GM18520 (cell line): ENCODE measurements at regions not wholly inside any gene's neighbourhood (a gene's known extent, or its start where the extent isn't known, plus 50 kb on each side); places are given as distances from the start of the nearest gene placed in this dataset.
"Not testable (repeated sequence)": the region's sequence is repeated elsewhere in the genome, so short reads cannot be mapped to it uniquely, and the experiment has no call there.

Source experiments
- ATAC-seq: cut with Tn5 transposase; IDR thresholded peaks from one replicate; pipeline ENCODE4 v1.9.1; 2021; ENCODE audit not compliant: unreplicated experiment

DNA sequence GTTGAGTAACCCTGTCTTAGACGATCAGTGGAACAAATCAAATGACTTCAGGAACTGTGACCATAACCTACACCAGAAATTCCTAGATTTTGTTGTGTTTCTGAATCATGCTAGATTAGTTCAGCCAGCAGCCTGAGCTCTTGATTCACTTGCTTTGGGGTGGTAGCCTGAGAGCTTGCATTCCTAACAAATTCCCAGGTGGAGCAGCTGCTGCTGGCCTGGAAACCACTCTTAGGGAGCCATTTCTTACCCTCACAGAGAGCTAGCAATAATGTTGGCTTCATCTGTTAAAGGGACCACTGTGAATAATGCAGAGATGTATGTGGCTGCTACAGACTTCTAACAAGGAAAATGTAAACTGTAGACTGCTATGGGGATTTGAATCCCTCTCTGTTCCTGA lies 388.1 kb upstream of the PRR20A start:
- no peak for ATAC-seq

DNA sequence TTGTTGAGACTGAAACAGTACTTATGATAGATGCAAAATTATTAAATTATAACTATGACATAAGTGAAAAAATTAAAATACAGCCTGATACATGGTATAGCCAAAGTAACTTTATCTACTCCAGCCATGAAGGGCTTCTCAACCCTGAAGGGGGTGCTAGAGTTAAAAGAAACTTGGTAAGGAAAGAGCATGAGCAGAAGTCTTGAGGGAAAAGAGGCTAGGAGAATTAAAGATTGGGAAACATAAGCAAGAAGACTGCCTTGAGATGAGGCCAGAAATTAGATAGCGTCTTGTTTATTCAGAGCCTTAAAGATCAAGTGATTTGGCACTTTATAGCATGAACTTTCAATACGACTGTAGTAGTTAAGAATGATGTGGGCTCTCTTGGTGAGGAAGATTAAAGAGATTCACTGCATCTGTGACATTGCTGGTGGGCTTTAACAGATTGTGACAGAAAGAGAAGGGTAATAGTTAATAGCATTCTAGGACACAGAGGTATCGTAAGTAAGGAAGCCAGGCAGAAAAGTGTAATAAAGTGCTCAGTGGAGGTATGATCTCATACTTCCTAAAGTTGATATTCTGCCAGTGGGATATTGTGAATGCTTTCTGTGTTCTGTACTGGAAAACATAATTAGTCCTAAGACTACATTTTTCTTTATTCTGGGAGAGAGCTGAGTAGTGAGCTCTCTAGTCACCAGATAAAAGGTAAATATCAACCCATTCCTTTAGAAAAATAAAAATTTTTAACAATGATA lies 385.4 kb upstream of the PRR20A start:
- no peak for ATAC-seq

DNA sequence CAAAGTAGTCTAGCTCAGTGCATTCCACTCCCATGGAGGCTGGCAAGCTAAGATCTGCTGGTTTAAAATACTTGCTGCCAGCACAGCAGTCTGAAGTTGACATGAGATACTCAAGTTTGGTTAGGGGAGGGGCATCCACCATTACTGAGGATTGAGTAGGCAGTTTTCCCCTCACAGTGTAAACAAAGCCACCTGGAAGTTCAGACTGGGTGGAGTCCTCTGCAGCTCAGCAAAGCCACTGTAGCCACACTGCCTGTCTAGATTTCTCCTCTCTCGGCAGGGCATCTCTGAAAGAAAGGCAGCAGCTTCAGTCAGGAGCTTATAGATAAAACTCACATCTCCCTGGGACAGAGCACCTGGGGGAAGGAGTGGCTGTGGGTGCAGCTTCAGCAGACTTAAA lies 377.4 kb upstream of the PRR20A start:
- ATAC-seq = not testable (repeated sequence)

DNA sequence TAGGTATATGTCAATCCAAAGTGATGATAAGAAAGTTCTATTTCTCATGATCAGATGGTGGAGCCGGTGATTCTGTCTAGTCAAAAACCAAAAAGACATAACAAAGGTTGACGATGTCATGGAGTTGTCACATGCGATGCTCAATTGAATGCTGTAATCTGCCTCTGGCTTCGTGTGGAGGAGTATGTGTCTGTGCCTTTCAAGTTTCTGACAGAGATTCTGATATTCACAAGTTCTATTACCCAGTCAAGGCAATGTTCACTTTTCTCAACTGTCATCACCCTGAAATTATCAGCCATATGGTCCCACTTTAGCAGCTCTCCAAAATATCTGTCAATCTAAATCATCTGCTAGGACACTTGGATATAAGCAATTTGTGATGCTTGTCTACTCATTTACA lies 367.6 kb upstream of the PRR20A start:
- ATAC-seq = no peak

DNA sequence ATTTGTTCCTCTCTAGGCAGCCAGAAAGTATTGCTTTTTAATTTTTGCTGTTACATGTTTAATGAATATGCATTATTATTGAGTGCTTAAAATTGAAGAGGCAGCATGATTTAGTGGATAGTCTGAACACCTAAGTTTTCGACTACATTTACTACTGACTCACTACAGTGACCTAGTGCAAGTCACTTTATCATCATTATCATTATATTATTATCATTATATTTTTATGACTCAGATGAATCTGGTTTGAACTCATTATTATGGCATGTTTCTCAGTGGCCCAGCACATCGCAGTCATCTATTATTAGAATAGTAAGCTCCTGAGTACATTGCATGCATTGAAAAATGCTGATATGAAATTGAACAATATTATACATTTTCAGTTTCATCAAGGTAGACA lies 351.2 kb upstream of the PRR20A start:
- no peak for ATAC-seq

DNA sequence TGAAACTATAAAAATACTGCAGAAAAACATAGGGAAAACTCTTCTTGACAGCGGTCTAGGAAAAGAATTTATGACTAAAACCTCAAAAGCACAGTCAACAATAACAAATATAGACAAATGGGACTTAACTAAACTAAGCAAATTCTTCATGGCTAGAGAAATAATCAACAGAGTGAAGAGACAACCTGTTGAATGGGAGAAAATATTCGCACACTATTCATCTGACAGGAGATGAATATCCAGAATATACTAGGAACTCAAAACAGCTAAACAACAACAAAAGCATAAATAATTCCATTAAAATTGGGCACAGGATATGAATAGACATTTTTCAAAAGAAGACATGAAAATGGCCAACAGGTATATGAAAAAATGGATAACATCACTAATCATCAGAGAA lies 303.6 kb upstream of the PRR20A start:
- no peak for ATAC-seq

DNA sequence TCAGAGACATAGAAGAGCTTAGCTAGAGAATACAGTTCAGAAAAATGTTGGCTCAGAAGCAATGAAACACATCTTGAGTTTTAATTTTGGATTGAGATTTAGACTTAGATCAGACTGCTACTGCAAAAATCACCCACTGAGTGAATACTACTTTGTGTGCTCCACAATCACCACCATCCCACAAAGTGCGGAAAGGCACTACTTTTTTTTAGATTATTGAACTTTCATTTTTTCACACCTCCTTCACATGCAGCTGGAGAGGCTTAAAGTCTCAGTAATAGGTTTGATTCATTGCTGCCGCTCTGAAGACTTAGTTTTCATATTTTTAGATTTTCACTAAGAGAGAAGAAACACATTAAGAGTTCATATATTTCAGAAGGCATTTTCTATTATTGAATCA lies 289.9 kb upstream of the PRR20A start:
- ATAC-seq = no peak

DNA sequence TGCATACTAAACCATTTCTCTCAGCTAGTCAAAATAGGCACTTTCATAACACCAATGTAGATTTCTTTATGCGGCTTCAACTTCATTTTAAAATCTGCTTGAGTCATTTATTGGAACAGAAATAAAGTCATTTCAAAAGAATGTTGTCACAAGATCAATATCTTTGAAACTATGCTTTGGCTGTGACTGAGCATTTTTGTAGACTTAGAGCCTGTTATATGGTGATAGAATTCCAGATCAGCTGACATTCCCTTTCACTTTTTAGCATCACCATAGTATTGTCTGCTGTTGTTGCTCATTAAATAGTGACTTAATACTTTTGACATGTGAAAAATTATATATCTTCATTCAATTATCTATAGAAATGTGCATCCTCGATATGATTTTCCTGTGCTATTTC lies 279.2 kb upstream of the PRR20A start:
- no peak for ATAC-seq

DNA sequence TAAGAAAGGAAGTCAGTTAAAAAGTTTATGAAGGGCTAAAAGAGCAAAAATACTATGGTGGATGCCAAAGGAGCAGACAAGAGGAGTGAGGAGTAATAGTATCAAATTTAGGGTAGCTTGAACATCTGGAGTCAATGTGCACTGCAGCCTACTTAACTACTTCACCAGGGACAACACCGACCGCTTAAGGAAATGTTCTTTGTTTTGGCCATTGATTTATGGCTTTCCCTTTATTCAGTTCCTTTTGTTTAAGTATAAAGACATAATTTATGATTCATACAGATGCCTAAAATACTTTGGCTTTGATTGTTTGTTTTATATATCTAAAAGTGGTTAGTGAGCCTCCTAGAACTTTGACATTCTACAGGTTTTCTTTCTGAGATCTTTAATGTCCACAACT lies 276.3 kb upstream of the PRR20A start:
- ATAC-seq = no peak

DNA sequence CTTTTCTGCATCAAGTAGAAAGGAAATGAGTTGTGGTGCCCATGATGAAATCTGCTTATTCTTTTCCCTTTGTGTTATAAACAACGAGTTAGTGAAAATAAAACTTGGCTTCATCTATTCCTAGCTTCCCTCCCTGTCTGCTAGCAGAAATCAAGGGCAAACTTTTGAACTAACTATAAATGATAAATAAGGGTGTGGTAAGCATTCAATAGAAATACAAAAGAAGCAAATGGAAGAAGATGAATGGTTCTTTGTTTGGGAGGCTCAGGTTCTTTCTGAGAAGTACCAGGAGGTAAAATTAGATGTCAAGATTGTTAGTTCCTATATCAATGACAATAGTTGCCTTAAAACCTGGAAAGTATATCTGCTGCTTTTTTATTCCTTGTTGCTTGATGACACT lies 275.3 kb upstream of the PRR20A start:
- no peak for ATAC-seq

DNA sequence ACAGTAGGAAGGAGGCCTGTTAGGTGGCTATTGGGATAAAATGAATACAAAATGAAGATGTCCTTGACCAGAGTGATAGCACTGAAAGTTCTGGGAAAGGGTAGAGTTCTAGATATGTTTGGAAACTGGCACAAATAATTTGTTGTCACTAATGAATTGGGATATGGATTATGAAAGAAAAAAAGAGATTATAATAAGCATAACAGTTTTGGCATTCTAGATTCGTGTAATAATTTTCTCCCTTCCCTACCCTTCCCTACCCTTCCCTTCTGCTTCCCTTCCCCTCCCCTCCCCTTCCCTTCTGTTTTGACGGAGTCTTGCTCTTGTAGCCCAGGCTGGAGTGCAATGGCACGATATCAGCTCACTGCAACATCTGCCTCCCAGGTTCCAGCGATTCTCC lies 271.0 kb upstream of the PRR20A start:
- ATAC-seq = no peak

DNA sequence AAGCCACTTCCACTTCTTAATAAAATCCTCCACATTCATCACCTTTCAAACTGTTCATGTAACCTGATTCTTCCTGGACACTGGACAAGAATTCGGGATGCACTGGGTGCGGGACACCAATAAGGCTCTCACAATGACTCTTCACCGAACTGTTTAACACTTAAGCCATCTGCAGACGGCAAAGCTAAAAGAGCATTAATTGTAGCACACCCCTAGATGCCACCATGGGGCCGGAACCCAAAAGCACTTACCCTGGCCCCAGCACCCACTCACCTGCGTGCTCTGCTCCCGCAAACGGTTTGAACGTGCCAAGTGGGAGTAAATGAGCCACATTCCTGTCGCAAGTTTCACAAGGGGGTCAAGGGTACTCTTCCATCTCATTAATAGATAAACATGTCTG lies 254.3 kb upstream of the PRR20A start:
- ATAC-seq = no peak

DNA sequence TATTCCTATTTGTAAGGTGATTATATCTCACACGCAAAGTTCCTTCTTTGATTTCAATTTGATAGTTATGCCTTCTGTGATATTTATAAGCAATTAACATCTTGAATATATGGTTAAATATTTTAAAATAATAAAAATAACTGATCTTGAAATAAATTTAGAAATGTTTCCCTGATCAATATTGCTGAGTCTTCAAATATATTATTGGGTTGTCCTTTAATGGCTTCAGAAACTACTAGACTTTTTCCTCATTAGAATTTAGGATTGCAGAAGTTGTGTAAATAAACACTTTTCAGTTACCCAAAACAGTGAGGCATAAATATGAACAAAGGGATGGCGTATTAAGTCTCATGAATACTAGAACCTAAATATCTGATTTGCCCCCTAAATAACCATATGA lies 252.3 kb upstream of the PRR20A start:
- ATAC-seq = no peak

DNA sequence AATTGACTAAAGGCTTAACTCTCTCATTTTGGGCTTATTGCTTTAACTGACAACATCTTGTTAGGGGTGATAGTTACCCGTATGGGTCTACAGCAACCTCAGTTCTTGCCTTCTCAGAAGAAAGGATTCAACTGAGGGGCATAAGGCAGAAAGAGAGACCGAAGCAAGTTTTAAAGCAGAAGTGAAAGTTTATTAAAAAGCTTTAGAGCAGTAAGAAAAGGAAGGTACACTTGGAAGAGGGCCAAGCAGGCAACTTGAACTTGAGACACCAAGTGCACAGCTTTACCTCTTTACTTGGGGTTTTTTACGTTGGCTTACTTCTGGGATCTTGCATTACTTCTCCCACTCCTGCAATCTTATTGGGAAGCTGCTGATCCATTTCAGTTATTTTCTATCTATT lies 246.9 kb upstream of the PRR20A start:
- no peak for ATAC-seq

DNA sequence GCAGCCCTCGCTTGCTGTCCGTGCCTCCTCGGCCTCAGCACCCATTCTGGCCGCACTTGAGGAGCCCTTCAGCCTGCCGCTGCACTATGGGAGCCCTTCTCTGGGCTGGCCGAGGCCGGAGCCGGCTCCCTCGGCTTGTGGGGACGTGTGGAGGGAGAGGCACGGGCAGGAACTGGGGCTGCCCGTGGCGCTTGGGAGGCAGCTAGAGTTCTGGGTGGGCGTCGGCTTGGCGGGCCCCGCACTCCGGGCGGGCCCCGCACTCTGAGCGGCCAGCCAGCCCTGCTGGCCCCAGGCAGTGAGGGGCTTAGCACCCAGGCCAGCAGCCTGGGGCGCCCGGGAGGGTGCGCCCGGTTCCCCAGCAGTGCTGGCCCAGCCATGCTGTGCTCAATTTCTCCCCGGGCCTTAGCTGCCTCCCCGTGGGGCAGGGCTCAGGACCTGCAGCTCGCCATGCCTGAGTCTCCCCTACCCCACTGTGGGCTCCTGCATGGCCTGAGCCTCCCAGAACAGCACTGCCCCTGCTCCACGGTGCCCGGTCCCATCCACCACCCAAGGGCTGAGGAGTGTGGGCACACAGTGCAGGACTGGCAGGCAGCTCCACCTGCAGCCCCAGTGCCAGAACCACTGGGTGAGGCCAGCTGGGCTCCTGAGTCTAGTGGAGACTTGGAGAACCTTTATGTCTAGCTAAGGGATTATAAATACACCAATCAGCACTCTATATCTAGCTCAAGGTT lies 240.0 kb upstream of the PRR20A start:
- ATAC-seq = no peak

DNA sequence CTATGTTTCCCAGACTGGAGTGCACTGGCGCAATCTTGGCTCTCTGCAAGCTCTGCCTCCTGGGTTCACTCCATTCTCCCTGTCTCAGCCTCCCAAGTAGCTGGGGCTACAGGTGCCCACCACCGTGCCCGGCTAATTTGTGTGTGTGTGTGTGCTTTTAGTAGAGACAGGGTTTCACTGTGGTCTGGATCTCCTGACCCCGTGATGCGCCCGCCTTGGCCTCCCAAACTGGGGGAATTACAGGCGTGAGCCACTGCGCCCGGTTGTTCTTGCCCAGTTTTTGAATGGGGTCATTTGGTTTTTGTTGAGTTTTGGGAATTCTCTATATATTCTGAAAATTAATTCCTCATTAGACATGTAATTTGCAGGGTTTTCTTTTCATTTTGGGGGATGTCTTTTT lies 238.4 kb upstream of the PRR20A start:
- ATAC-seq = no peak

DNA sequence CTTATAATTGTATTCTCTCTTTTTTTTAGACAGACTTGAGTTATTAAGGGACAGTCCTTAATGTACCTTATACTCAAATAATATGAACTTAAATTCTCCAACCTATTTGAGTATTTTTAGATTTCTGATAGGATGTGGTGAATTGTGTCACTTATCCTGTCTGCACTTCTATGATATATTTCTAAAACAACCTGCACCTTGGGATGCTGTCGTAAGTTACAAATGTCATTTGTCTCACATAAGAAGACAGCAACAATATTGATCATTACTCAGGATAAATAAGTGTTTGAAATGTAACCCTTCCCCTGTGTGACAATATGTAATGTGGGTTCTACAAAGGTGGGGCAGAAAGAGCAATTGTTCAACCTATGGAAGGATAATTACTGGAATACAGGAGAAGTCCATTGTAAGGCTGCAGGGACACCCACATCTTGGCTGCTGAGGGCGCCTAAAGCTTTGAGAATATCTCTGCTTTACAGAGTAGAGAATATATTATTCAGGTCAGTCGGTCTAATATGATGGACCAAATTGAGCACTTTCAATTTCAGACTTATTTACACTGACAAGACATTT lies 236.9 kb upstream of the PRR20A start:
- ATAC-seq = no peak

DNA sequence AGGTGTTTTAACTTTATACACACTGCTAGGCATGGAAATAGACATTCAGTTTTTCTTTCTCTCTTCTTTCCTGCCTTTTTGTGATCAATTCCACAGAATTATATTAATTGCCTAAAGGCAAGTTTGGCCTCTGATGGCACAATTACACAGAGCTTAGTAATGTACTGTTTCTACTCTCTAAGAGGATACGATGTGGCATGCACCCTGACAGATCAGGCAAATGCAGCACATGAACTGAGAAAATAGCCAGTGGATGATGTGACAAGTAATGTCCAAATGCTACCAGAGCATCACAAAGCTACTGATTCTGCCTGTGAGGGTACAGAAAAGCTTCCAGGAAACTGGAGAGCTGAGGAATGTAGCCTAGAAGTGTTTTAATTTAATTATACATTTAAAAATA lies 233.8 kb upstream of the PRR20A start:
- ATAC-seq = no peak

DNA sequence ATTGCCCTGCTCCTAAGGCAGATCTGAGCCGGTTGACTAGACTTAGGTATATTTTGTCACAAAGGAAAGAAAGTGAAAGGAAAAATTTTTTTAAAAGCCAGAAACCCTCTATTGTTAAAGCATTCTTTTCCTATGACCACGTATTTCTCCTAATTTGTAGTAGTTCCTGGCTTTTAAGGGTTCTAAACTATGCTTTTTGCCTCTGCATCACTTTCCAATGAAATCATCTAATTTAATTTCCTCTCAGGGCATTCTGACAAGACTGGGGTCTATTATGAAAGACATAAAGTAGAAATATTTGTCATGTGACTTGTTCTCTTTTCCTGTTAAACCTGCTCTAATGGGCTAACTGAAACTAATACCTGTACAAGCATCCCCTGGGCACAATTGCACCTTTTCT lies 233.0 kb upstream of the PRR20A start:
- no peak for ATAC-seq

DNA sequence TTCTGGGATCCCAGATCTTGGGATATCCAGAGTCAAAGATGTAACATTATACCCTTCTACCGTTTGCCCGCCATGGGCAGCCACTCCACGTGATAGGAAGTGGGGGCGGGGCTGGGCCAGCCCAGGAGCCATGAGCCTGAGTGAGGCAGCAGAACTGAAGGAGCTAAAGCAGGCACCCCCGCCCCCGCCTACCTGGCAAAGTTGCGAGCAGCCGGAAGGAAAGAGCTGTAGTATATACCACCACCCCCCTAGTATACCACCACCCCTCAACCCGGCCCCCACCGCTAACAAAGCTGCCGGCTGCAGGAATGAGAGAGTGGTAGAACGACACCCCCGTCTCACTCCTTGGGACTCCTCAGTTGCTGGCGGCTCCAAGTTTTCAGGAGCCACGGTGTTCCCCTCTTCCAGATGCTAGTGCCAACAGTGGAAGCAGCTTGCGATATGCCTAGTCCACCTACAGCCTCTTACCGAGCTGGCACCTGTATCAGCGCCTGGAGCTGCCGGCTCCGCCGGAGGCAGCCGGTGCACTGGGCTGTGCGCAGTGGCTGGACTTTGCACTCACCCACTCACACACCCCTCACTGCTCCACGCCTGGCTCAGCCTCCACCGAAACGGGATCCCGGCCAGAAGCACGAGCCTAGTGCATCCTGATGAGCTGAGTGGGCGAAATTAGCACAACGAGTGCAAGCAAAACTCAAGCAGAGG lies 230.7 kb upstream of the PRR20A start:
- ATAC-seq = no peak

DNA sequence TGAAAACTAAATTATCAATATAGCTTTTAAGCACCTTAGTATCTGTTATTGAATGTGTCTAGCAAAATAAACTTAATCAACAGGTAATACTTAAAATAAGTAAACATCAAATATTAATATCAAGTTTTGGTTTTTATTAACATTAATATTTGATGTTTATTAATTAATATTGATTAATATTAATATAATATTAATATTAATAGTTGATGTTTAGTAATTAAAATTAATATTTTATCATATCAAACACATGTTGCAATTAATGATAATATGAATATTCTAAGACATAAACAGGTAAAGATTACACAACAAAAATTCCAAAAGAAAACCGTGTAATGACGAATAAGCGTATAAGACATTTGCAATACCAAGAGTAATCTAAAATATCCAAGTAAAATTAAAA lies 222.8 kb upstream of the PRR20A start:
- ATAC-seq = no peak

DNA sequence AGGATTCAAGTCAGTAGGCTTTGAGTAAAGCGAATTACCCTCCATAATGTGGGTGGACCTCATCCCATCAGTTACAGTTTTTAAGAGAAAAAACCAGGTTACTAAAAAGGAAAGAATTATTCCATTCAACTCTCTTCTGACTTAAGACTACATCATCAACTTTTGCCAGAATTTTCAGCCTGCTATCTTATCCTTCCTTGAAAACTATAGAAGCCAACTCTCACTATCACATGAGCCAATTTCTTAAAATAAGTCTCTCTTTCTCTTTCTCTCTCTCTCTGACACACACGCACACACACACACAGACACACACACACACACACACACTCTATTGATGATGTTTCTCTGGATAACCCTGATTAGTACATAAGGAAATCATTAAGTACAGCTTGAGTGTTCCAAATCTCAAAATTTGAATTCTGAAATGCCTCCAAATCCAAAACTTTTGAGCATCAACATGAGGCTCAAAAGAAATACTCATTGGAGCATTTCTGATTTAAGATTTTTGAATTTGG lies 217.0 kb upstream of the PRR20A start:
- ATAC-seq = no peak
